HepG2 (cell line): ENCODE measurements at regions not wholly inside any gene's neighbourhood (a gene's known extent, or its start where the extent isn't known, plus 50 kb on each side); places are given as distances from the start of the nearest gene placed in this dataset.

Experiments
- ATAC-seq: fragments of 200-7000 bp; cut with Tn5 transposase; 3 replicates; pipeline ENCODE4 v1.9.1; 2020; ENCODE audit warnings: mild to moderate bottlenecking, moderate library complexity
- BruUV-seq: library from RNA; stranded (reverse); fragments of 400-500 nt; replicated peaks from 2 replicates; lab custom pipeline; 2021; lab: Mats Ljungman, UMichigan
- CTCF ChIA-PET: fragments of 300-600 bp; formaldehyde crosslinking; extraction: SDS; loops from one replicate; lab custom pipeline; 2021; ENCODE audit warnings: low total read pairs, inconsistent platforms, low intra/inter-chr PET ratio; lab: Yijun Ruan, JAX
- POLR2A ChIA-PET: fragments of 350-600 bp; sonication (Branson Sonifier 250); formaldehyde crosslinking; loops from one replicate; lab custom pipeline; 2020; ENCODE audit warnings: antibody characterized with exemption, inconsistent platforms; lab: Yijun Ruan, JAX
- DNase-seq: peaks from one replicate; pipeline ENCODE4 v3.0.0-alpha.2; 2015; ENCODE audit warnings: low spot score
- FAIRE-seq: peaks from 3 replicates; lab custom pipeline; 2011; peaks lifted over from hg19 to GRCh38; lab: Jason Lieb, UNC
- H2AFZ ChIP-seq: one replicate; pipeline ENCODE4 v1.6.1; 2011; ENCODE audit warnings: low read length, inconsistent platforms
- H3K27ac ChIP-seq: fragments of 300-600 bp; 3 replicates; pipeline ENCODE4 v1.8.0; 2011; ENCODE audit warnings: mixed run types, mild to moderate bottlenecking, mixed read lengths, low read length, inconsistent platforms; ENCODE audit not compliant: insufficient read depth; ENCODE audit errors: extremely low read length
- H3K27me3 ChIP-seq, 2 experiments: fragments of 200-600 bp in 1 of 2; 2 replicates in 1 of 2; 3 replicates in 1 of 2; pipeline versions ENCODE4 v1.6.0 to v1.8.0; 2011; ENCODE audit warnings: low read length in 2 of 2, mild to moderate bottlenecking in 2 of 2, moderate library complexity in 2 of 2, inconsistent platforms in 1 of 2; ENCODE audit not compliant: insufficient read depth in 2 of 2, control insufficient read depth in 1 of 2
- H3K36me3 ChIP-seq, 2 experiments: fragments of 200-600 bp in 1 of 2; replicated peaks in 1 of 2; 2 replicates in 1 of 2; 3 replicates in 1 of 2; pipeline versions ENCODE4 v1.5.1 to v1.8.0; 2011; ENCODE audit warnings: low read length in 2 of 2, inconsistent platforms in 1 of 2; ENCODE audit not compliant: insufficient read depth in 2 of 2, control insufficient read depth in 1 of 2
- H3K4me1 ChIP-seq: 2 replicates; pipeline ENCODE4 v1.5.1; 2012; ENCODE audit warnings: low read length, inconsistent platforms; ENCODE audit not compliant: insufficient read depth
- H3K4me2 ChIP-seq: 2 replicates; pipeline ENCODE4 v1.6.0; 2011; ENCODE audit warnings: low read depth, low read length, inconsistent platforms
- H3K4me3 ChIP-seq, 3 experiments: fragments of 200-600 bp in 1 of 3; sonication (generic), shearing (Covaris generic) in 1 of 3; replicated peaks in 1 of 3; 2 replicates each; pipeline ENCODE4 v1.5.1; 2011 to 2016; ENCODE audit warnings: low read length in 3 of 3, inconsistent platforms in 2 of 3, low read depth in 2 of 3, mild to moderate bottlenecking in 2 of 3, control low read depth in 1 of 3, mixed read lengths in 1 of 3; ENCODE audit not compliant: insufficient read depth in 1 of 3
- H3K79me2 ChIP-seq: one replicate; pipeline ENCODE4 v1.6.1; 2011; ENCODE audit warnings: low read length, inconsistent platforms; ENCODE audit not compliant: insufficient read depth
- H3K9ac ChIP-seq: 2 replicates; pipeline ENCODE4 v1.6.0; 2011; ENCODE audit warnings: mild to moderate bottlenecking, low read depth, low read length, inconsistent platforms; ENCODE audit not compliant: insufficient read depth
- H3K9me3 ChIP-seq: 2 replicates; pipeline ENCODE4 v1.5.1; 2012; ENCODE audit warnings: mild to moderate bottlenecking, low read length
- H4K20me1 ChIP-seq: 2 replicates; pipeline ENCODE4 v1.6.0; 2011; ENCODE audit warnings: inconsistent platforms, mild to moderate bottlenecking, low read length, moderate library complexity; ENCODE audit not compliant: insufficient read depth
- BORCS8-MEF2B ChIP-seq: sonication (generic); formaldehyde crosslinking; IDR thresholded peaks from 2 replicates; pipeline ENCODE4 v1.8.0; 2022; ENCODE audit warnings: mild to moderate bottlenecking, missing genetic modification reagents
- HNRNPH1 ChIP-seq: fragments of 200-400 bp; formaldehyde crosslinking; optimal IDR thresholded peaks from 2 replicates; pipeline ENCODE3; 2017; ENCODE audit warnings: mild to moderate bottlenecking, low read depth, low read length
- HOXA5 ChIP-seq: sonication (generic); formaldehyde crosslinking; IDR thresholded peaks from 2 replicates; pipeline ENCODE4 v1.4.0; 2020; ENCODE audit warnings: missing genetic modification reagents
- ISX ChIP-seq: sonication (generic); formaldehyde crosslinking; conservative IDR thresholded peaks from 2 replicates; pipeline ENCODE4 v1.5.0; 2020; ENCODE audit warnings: missing genetic modification reagents
- MAF1 ChIP-seq: sonication (generic); formaldehyde crosslinking; IDR thresholded peaks from 2 replicates; pipeline ENCODE4 v1.5.0; 2020; ENCODE audit warnings: missing genetic modification reagents, borderline replicate concordance
- MLX ChIP-seq: IDR thresholded peaks from 2 replicates; pipeline ENCODE4 v1.6.1; 2016
- NAIF1 ChIP-seq: sonication (generic); formaldehyde crosslinking; IDR thresholded peaks from 2 replicates; pipeline ENCODE4 v1.5.0; 2020; ENCODE audit warnings: mild to moderate bottlenecking, missing genetic modification reagents, borderline replicate concordance
- NFE2 ChIP-seq: sonication (generic); formaldehyde crosslinking; IDR thresholded peaks from 2 replicates; pipeline ENCODE4 v1.4.0; 2020; ENCODE audit warnings: missing genetic modification reagents
- PHF21A ChIP-seq: sonication (generic); formaldehyde crosslinking; IDR thresholded peaks from 2 replicates; pipeline ENCODE4 v1.5.0; 2020; ENCODE audit warnings: mild to moderate bottlenecking, missing genetic modification reagents
- POLR2G ChIP-seq: fragments of 200-400 bp; formaldehyde crosslinking; IDR thresholded peaks from 2 replicates; pipeline ENCODE4 v1.6.1; 2018; ENCODE audit warnings: mild to moderate bottlenecking, low read depth, low read length, moderate library complexity
- RCOR2 ChIP-seq: IDR thresholded peaks from 2 replicates; pipeline ENCODE4 v1.6.1; 2016; ENCODE audit warnings: missing biosample characterization, missing genetic modification reagents
- XRCC5 ChIP-seq: fragments of 200-400 bp; formaldehyde crosslinking; optimal IDR thresholded peaks from 2 replicates; pipeline ENCODE3; 2017; ENCODE audit warnings: mild to moderate bottlenecking, low read length
- ZFP91 ChIP-seq: sonication (generic); formaldehyde crosslinking; IDR thresholded peaks from 2 replicates; pipeline ENCODE4 v1.9.0; 2022; ENCODE audit warnings: missing genetic modification reagents, mild to moderate bottlenecking, borderline replicate concordance
- WGBS: methylation state at CpG from one replicate; pipeline ENCODE4 v1.1.6; 2017; ENCODE audit warnings: low lambda C conversion rate; 5-methylcytosine and 5-hydroxymethylcytosine counted together
- in situ Hi-C: cut with HindIII; loops from 2 replicates; pipeline ENCODE4 v1.10.0; 2017; ENCODE audit warnings: low pct_unique_long_range_greater_than_20kb; ENCODE audit not compliant: extremely low pct_ligation_motif_present
- intact Hi-C: fragments of 100-400 bp; cut with micrococcal nuclease; formaldehyde crosslinking; loops from one replicate; pipeline ENCODE4 v1.10.0; 2022; ENCODE audit not compliant: unreplicated experiment
- TF ChIP-seq, protein P1 (sequence below): conservative IDR thresholded peaks from 2 replicates; pipeline ENCODE4 v1.6.1; 2018; ENCODE audit warnings: missing genetic modification reagents
- TF ChIP-seq, protein P2 (sequence below): sonication (generic); formaldehyde crosslinking; IDR thresholded peaks from 2 replicates; pipeline ENCODE4 v1.5.0; 2020; ENCODE audit warnings: mild to moderate bottlenecking, missing genetic modification reagents
- TF ChIP-seq, protein P3 (sequence below): sonication (generic); formaldehyde crosslinking; IDR thresholded peaks from 2 replicates; pipeline ENCODE4 v1.8.1; 2023; ENCODE audit warnings: mild to moderate bottlenecking, missing genetic modification reagents, borderline replicate concordance
- TF ChIP-seq, protein P4 (sequence below): sonication (generic); formaldehyde crosslinking; IDR thresholded peaks from 2 replicates; pipeline ENCODE4 v1.5.0; 2020; ENCODE audit warnings: missing genetic modification reagents

GRCh38 chr6:108767418-108768165, 80.6 kb upstream of the ARMC2 start:
- H3K9me3 ChIP-seq: no peaks in the 10 kb centered on the region
- H3K4me1 ChIP-seq: peaks cover 55% of the 10 kb centered on the region
- no peaks in the 10 kb centered on the region for H3K36me3 ChIP-seq
- no peaks in the 10 kb centered on the region for H3K79me2 ChIP-seq
- ChIA-PET POLR2A (no interaction called here), CTCF (no interaction called here)
- H3K27ac ChIP-seq: no peak overlapping the region
- no peaks in the 10 kb centered on the region for H4K20me1 ChIP-seq
- no peak overlapping the region for H3K4me2 ChIP-seq
- no peak overlapping the region for H3K9ac ChIP-seq
- no TSS peak for BruUV-seq
- H2AFZ ChIP-seq: no peak overlapping the region
- no peak for ATAC-seq
- WGBS: 36% methylated on average over 7 of the region's 7 CpGs
- in situ Hi-C loops: no loop called here
- DNase-seq: no peak
- H3K27me3 ChIP-seq: no peaks in the 10 kb centered on the region
- intact Hi-C loops: no loop called here
- no peak overlapping the region for H3K4me3 ChIP-seq
- no peak for FAIRE-seq
- TF ChIP-seq ISX (CRISPR knock-in tag) (no peak), ZFP91 (CRISPR knock-in tag) (no peak), POLR2G (no peak), XRCC5 (no peak), BORCS8-MEF2B (CRISPR knock-in tag) (no peak), MLX (no peak), NFE2 (CRISPR knock-in tag) (no peak), NAIF1 (CRISPR knock-in tag) (no peak), HNRNPH1 (no peak), MAF1 (CRISPR knock-in tag) (no peak), RCOR2 (no peak), PHF21A (no peak), HOXA5 (CRISPR knock-in tag) (no peak)
- TF ChIP-seq, protein P1, sequence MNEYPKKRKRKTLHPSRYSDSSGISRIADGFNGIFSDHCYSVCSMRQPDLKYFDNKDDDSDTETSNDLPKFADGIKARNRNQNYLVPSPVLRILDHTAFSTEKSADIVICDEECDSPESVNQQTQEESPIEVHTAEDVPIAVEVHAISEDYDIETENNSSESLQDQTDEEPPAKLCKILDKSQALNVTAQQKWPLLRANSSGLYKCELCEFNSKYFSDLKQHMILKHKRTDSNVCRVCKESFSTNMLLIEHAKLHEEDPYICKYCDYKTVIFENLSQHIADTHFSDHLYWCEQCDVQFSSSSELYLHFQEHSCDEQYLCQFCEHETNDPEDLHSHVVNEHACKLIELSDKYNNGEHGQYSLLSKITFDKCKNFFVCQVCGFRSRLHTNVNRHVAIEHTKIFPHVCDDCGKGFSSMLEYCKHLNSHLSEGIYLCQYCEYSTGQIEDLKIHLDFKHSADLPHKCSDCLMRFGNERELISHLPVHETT (CRISPR knock-in tag): no peak
- TF ChIP-seq, protein P2, sequence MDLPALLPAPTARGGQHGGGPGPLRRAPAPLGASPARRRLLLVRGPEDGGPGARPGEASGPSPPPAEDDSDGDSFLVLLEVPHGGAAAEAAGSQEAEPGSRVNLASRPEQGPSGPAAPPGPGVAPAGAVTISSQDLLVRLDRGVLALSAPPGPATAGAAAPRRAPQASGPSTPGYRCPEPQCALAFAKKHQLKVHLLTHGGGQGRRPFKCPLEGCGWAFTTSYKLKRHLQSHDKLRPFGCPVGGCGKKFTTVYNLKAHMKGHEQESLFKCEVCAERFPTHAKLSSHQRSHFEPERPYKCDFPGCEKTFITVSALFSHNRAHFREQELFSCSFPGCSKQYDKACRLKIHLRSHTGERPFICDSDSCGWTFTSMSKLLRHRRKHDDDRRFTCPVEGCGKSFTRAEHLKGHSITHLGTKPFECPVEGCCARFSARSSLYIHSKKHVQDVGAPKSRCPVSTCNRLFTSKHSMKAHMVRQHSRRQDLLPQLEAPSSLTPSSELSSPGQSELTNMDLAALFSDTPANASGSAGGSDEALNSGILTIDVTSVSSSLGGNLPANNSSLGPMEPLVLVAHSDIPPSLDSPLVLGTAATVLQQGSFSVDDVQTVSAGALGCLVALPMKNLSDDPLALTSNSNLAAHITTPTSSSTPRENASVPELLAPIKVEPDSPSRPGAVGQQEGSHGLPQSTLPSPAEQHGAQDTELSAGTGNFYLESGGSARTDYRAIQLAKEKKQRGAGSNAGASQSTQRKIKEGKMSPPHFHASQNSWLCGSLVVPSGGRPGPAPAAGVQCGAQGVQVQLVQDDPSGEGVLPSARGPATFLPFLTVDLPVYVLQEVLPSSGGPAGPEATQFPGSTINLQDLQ: no peak
- TF ChIP-seq, protein P3, sequence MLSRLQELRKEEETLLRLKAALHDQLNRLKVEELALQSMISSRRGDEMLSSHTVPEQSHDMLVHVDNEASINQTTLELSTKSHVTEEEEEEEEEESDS (CRISPR knock-in tag): no peak
- TF ChIP-seq, protein P4, sequence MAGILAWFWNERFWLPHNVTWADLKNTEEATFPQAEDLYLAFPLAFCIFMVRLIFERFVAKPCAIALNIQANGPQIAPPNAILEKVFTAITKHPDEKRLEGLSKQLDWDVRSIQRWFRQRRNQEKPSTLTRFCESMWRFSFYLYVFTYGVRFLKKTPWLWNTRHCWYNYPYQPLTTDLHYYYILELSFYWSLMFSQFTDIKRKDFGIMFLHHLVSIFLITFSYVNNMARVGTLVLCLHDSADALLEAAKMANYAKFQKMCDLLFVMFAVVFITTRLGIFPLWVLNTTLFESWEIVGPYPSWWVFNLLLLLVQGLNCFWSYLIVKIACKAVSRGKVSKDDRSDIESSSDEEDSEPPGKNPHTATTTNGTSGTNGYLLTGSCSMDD (CRISPR knock-in tag): no peak
